ENCODE measurements at regions not wholly inside any gene's neighbourhood (a gene's known extent, or its start where the extent isn't known, plus 50 kb on each side); places are given as distances from the start of the nearest gene placed in this dataset.

DNA sequence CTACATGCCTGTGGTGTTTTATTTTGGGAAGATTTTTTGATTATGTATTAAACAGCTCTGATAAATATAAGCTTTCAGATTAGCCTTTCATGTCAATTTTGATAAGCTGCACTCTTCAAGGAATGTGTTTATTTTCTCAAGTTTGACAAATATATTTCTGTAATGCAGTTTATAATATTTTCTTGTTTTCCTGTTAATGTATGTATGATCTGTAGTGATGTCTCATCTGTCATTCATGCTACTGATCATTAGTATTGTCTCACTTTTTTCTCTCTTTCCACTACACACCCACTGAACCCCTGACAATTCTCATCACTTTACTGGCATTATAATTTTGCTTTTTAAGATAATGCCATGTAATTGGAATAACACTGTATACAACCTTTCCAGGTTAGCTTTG lies 100.9 kb downstream of the TMEM18 start:
- no peak for DNase-seq (ENCODE audit: low read depth)

DNA sequence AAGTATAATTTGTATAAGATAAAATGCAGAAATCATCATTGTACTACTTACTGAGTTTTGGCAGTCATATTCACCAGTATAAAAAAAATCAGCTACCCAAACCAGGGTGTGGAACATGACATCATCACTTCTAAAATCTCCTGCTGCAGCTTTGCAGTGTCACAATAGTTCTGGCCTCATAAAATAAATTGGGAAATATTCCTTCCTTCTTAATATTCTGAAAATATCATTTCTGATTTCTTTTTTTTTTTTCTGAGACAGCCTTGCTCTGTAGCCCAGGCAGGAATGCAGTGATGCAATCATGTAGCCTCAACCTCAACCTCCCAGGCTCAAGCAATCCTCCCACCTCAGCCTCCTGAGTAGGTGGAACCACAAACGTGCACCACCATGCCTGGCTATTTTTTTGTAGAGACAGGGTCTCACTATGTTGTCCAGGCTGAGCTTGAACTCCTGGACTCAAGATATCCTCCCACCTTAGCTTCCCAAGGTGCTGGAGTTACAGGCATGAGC lies 101.4 kb downstream of the TMEM18 start:
- no peak for DNase-seq (ENCODE audit: low read depth)

DNA sequence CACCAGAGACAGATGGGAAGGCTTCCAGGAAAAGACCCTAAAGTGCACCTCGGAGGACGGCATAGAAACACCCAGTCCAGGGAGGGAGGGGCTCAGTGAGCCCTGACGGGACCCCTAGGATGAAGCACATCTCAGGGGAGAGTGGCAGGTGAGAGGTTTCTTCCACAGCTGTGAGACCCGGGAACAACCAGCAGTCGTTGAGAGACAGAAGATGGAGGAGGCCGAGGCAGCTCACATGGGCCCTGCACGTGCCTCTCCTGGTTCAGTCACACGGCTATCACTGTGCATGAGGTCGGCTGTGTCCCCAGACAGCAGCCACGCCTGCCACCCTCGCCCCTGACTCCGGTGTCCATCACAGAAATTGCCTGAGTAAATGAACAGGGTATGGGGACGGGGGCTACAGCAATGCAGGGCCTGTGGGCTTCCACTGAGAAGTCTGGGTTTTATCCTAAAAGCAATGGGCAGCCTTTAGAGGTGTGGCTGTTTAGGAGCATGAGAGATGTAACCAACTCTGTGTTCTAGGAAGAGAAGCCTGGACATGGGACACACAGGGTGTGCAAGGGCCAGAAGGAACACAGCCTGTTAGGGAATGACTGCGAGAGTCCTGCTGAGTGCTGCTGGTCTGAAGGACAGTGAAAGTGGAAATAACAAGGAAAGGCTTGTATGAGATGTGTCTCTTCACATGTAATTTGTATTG lies 102.0 kb downstream of the TMEM18 start:
- no peak for DNase-seq (ENCODE audit: low read depth)

DNA sequence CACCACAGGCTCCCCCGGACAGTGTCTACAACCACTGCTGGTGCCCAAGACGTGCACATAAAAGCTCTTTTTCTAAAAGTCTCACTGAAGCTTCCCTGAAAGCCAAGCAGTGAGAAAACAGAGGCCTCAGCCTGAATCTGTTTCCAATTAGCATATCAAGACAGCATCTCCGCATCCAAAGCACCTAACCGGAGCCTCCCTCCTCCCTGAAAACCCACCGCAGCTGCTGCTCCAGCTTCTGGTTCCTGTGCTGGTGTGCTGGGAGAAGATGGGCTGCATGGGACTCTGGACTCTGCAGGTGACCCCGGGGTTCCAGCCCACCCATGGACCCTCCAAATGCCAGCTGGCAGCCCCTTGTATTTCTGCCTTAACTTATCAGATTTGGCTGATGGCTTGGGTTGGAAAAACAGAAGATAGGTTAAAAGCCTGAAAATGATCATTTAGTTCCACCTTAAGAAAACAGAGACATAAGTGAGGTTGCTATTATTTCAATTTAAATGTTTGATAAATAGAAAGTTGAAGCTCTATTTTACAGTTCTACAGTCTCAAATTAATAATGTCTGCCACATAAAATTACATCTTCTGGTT lies 103.3 kb downstream of the TMEM18 start:
- DNase-seq (ENCODE audit: low read depth): no peak

DNA sequence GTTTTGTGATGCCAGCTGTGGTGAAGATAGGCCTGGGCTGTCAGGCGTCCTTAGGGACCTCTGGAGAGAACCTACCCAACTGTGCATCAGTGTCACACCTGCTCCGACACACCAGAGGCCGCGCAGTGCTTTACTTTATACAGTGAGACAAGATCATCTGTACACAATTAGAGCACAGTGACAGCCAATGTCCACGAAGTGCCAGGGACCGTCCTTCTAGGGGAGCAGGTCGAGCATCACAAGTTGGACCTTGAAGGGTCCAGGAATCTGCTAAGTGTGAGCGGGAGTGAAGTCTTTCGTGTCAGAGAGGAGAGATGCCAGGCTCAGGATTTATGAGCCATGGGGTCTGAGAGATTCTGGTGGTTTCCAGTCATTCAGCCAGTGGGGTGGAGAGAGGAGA lies 104.2 kb downstream of the TMEM18 start:
- DNase-seq (ENCODE audit: low read depth): no peak

DNA sequence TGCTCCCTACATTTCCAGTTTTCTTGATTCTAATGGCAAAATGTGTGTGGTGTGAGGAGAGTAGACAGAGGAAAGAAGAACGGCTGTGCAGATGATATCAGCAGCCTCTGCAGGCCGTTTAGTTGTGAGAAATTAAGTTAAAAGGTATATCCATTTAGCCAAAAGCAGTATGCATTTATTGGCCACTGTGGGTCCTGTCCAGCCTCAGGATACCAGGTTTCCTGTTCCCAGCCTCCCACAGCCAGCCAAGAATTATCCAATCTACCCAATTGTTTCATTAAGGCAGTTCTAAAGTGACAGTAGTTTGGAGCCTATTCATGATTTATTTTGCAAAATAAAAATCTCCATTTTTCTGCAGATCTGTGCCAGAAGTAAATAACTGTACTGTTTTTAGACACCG lies 107.5 kb downstream of the TMEM18 start:
- DNase-seq (ENCODE audit: low read depth): no peak

DNA sequence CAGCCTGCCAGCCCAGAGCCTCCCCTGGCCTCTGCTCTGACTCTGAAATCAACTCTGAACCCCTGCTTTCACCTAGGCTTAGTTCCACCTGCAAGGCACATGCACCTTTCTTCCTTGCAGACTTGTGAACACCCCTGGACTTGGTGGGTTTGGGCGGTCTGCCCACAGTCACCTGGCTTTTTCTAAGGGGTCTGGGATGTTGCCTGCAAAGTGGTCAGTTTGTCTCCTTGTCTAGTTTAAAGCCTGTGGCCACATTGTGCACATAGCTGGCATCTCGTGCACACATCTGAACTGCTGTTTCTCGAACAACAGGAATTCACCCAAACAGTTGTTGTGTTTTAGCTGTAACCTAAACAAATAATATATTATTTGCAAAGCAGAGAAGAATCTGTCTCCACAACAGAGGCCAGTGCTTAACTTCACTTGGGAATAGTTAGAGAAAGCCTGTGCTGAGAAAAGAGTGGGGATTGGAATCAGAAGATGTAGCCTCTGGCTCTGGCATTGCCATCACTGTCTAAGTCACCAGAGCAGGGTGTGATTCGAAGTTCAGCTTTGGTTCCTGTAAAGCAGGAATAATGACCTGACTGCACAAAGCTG lies 108.5 kb downstream of the TMEM18 start:
- DNase-seq (ENCODE audit: low read depth): no peak

DNA sequence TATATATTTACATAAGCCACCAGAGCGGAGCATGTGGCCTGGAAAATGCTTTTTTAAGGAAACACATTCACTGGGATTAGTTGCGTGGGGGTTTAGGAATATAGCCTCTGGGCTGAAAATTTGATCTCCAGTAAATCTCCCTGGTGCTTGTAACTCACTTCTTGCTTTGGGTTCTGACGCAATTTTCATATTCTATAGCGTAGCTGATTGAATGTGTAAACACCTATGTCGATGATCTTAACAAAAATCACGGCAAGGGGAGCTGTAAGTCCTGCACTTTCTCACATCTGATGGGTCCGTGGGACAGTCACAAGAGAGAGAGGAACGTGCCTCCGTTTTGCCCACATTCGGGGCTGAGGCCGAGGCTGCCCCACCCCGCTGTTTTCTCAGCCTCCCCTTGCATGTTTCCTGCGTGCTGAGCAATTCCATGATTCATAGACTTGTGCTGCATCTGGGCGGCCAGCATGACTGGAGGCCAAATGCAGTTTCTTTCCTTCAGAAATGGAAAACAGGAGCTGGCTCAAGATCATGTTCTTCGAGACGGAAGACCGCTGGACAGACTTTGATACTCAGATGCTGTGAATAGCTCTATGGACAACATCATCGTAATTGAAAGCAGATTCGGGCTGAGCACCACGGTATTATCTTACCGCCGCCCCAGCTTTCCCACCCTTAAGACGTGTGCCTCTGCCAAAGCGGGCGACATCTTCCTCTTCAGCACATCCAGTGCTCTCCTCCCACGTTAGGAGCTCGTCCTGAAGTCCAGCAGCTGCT lies 109.2 kb downstream of the TMEM18 start:
- peak; percentile 31 for DNase-seq (ENCODE audit: low read depth)

DNA sequence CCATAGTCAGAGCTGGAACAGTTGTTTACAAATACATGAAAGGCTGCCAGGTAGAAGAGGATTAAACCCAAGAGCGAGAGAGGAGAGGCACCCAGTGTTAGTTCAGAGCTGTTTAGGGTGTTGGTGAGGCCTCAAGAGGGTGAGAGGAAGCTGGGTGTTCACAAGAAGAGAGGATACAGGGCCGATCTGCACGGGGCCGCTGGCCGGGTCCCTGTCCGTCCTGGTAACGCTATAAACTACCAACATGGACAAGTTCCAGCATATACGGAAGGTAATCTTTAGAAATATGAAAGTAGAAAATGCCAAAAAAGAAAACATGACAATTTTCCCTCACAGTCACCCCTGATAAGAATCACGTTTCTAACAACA lies 109.7 kb downstream of the TMEM18 start:
- DNase-seq (ENCODE audit: low read depth): no peak

DNA sequence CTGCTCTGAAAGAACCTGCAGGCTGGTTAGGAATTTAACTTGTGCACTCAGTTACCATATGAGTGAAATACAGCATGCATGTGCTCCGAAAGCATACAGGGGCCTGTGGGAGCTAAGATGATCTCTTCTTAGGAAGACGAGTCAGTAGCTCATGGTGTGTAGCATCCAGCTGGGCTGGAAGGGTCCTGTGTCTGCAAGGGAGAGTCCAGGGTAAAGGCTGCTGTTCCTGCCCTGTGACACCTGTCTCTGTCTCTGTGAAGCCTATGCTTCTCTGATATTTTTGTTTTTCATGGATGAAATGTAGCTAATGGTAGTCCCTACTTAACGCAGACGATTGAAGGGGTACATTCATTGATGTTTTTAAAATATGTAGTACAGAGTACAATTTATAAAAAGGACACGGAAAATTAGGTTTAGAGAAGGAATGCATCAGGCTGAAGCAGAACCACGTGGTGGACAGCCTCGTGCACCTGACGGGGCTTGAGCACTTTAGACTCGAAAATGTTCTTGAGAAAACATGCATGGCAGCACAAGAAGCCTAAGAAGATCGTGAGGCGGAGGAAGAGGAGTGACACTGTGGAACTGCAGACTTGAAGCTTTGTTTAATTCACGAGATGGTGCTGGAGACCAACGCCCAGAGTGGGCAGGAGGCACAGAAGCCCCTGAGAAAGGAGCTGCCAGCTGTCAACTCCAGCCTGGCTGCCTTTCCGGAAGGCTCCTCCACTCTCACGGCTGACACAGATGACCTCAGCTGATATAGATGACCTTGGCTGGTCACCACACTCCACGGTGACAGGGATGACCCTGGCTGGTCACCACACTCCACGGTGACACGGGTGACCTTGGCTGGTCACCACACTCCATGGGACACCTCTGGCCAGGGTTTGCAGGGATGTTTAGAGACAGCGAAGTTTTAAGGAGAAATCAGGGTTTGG lies 110.6 kb downstream of the TMEM18 start:
- no peak for DNase-seq (ENCODE audit: low read depth)

DNA sequence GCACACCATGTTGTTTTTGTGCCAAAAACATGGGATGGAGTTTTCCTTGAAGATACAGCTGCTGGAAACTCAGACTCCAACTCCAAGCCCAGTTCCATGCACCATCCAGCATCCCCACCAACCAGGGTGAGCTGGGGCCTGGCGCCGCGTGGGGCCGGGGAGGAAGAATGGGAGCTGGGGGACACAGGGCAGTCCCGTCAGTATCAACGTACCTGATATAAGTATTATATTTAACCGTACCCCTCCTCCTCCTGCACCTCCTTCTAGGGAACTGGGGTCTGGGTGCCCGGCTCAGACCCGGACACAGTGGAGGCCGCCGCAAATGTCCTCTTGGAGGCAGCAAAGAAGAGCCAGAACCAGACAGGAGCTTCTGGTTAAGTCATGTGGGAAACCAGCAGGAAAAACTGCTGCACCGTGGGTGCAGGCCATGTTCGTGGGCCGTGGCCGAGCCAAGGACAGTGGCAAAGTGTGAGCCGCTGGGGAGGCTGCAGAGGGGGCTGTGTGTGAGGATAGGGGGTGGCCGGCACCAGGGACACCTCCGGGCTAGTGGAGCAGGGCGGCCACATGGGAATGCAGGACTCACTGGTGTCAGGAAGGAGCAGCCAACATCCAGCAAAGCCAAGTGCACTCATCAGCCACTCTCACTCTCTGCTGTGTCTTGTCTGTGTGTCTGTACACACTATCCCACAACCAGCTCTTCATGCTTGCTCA lies 112.6 kb downstream of the TMEM18 start:
- DNase-seq (ENCODE audit: low read depth): no peak

DNA sequence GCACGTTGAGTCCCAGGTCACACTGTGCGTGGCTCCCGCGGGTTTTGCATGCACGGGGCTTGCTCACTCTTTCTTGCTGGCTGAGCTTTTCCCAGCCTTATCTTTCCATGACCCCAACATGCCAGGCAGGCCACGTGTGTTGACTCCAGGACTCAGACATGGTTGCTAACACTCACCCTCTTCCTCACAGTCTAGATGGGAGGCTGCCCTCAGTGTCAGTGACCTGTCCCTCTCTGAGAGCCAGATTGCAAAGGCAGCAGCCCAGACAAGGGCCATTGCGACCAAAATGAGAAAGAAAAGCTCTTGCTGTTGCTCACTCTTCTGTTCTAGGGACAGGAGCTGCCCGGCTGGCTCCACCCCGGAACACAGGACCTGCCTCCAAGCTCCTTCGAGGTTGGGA lies 113.7 kb downstream of the TMEM18 start:
- no peak for DNase-seq (ENCODE audit: low read depth)

DNA sequence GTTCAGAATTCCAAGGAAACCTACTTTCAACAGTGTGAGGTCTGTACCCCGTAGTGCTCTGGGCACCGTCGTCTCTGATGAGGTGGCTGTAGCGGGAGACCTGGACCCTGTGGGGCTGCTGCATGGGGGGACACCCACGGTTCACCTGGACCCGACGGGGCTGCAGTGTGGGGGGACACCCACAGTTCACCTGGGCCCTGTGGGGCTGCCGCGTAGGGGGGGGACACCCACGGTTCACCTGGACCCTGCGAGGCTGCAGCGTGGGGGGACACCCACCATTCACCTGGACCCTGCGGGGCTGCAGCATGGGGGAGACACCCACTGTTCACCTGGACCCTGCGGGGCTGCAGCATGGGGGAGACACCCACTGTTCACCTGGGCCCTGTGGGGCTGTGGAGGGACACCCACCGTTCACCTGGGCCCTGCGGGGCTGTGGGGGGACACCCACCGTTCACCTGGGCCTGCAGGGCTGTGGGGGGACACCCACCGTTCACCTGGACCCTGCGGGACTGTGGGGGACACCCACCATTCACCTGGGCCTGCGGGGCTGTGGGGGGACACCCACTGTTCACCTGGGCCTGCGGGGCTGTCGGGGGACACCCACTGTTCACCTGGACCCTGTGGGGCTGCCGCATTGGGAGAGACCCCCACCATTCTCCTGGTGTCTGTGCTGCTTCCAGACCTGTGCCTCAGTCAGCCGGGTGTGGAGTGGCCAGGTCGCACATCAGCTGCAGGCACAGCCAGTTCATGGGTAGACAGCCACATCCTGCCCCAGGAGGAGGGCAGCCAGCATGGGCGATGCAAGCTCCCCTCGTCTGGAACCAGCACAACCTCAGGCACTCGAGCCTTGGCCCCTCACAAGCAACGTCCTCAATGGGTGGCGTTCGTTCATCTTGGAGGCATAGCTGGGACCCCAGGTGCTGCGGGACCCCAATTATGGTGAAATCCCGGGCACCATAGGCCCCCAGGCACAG lies 114.5 kb downstream of the TMEM18 start:
- no peak for DNase-seq (ENCODE audit: low read depth)

DNA sequence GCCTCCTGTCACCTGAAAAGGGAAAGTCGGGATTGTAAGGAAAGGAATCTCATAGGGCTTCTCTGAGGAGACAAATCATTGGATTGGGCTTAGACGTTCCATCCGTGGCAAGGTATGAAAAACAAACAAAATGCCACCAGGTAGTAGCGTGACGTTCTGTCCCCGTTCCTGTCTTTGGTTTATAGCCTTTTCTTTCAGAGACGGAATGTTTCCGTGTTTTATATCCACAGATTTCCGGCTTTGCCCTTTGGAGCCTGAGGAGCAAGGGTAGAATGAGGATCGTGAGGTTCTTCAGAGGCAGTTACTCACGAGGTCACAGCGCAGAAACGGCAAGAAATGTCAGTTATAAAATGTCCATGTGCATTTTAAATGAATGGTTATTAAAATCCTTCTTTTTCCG lies 118.3 kb downstream of the TMEM18 start:
- no peak for DNase-seq (ENCODE audit: low read depth)

DNA sequence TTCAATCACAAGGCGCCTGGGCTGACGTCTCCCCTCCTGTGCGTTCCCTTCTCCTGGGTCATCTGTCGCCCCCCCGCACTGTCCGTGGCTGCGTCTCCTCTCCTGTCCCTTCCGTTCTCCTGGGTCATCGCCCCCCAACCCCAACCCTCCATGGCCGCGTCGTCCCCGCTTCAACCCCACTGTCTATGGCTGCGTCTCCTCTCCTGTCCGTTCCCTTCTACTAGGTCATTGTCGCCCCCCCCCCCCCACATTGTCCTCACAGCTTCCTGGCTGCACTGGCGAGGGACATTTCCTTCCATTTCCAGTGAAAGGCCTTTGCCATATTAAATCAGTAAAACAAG lies 118.9 kb downstream of the TMEM18 start:
- DNase-seq (ENCODE audit: low read depth): no peak

DNA sequence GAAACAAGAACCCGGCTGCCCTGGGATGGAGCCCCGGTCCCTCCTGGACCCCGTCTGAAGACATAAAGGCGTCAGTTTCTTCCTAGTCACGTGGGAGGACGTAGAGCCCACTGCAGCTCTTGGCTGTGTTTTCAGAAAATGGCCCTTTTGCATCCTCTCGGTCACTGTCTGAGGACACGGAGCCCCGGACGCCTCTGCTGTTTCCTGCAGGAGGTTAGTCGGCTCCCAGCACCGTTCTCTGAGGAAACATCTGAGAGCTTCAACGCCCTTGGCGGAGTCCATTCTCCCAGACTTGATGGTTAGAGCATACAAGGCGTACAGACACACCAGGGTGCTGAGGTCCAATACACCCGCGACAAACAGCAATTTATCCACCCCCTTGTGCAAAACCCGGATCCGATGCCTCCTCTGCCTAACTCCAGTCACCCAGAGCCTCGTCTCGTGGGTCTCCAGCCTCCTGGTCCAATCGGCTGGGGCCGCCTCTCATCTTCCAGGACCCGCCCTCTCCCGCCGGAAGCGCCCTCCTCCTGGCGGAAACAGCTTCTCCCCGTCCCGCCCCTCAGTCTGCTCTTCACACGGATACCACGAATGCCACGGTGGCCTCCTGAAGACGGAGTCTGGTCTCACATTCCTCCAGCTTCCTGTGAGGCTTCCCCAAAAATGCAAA lies 119.4 kb downstream of the TMEM18 start:
- no peak for DNase-seq (ENCODE audit: low read depth)

DNA sequence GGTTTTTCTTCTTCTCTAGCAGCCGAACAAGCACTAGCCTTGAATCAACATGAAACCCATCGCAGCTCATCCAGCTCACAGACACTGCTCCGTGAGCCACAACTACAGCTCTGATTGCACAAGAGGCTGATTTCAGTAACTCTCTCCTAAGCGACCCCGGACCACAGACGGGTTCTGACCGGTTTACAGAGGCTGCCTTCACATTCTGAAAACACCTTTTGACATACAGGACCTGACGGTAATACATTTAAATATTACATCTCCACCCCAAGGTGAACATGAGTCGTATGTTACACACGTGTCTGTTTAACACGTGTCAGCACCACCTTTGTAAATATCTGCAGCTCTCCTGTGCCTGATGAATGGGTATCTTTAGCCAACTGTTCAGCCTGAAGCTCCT lies 120.7 kb downstream of the TMEM18 start:
- DNase-seq (ENCODE audit: low read depth): no peak

DNA sequence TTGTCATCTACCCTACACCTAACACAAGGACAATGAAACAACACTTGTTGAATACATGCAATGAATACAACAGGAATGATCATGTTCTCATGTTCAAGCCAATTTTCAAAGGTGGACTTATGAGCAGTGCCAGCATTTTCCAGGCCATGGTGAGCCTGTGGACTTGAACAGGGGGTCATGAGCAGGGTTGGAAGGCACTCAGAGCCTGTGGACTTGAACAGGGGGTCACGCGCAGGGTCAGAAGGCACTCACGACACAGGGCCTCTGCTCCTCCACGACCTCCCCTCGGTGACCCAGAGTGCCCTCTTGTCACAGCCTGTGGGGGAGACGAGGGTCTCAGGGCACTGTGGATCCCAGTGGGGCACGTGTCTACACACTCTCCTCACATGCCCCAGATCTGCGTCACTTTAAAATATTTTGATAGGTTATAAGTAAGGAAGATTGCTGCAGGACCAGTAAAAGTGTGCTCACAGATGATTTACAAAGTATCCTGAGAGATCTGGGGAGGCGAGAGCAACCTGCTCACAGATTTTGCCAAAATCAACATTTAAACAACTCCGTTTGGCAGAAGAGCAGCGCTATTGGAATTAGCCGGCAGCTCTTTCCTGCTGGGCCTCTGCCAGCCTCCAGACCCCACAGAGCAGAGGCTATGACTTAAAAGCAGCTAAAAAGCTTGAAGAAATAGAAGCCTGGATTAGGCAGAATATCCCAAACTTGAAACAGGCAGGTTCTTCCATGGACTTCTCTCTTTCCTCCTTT lies 121.9 kb downstream of the TMEM18 start:
- DNase-seq (ENCODE audit: low read depth): no peak

All from myocyte (in vitro differentiated cells).